NOMO-1 (cell line): ENCODE measurements at regions not wholly inside any gene's neighbourhood (a gene's known extent, or its start where the extent isn't known, plus 50 kb on each side); places are given as distances from the start of the nearest gene placed in this dataset.
"Not testable (repeated sequence)": the region's sequence is repeated elsewhere in the genome, so short reads cannot be mapped to it uniquely, and the experiment has no call there.

Experiments used
- DNase-seq, 2 experiments: peaks; one replicate each; lab custom pipeline; 2025; ENCODE audit not compliant: unreplicated experiment in 2 of 2; lab: John Stamatoyannopoulos, UW

GRCh38 chr6:77326029-77326428 is 137.3 kb downstream of the HTR1B start:
- no peak for DNase-seq

- DNase-seq: no peak
These were observed 138.4 kb downstream of the HTR1B start for GRCh38 chr6:77324866-77325265.

- DNase-seq: no peak
These were observed 140.7 kb downstream of the HTR1B start for GRCh38 chr6:77322604-77323003.

- no peak for DNase-seq
These were observed 145.0 kb downstream of the HTR1B start for GRCh38 chr6:77318256-77318655.

- no peak for DNase-seq
These were observed 149.7 kb downstream of the HTR1B start for GRCh38 chr6:77313595-77313994.

GRCh38 chr6:77299931-77300330 is 163.4 kb downstream of the HTR1B start:
- no peak for DNase-seq

GRCh38 chr6:77298283-77298682 is 165.0 kb downstream of the HTR1B start:
- no peak for DNase-seq

- no peak for DNase-seq
These were observed 170.4 kb downstream of the HTR1B start for GRCh38 chr6:77292564-77293546.

GRCh38 chr6:77290798-77291197 is 172.5 kb downstream of the HTR1B start:
- DNase-seq: no peak

GRCh38 chr6:77286541-77286940 is 176.8 kb downstream of the HTR1B start:
- DNase-seq: no peak

GRCh38 chr6:77273929-77274328 is 189.4 kb downstream of the HTR1B start:
- DNase-seq: no peak

GRCh38 chr6:77264970-77265369 is 198.3 kb downstream of the HTR1B start:
- no peak for DNase-seq

- DNase-seq: no peak
These were observed 200.3 kb downstream of the HTR1B start for GRCh38 chr6:77263003-77263402.

GRCh38 chr6:77251801-77252200 is 211.5 kb downstream of the HTR1B start:
- DNase-seq: not testable (repeated sequence)

GRCh38 chr6:77249560-77249959 is 213.7 kb downstream of the HTR1B start:
- no peak for DNase-seq

- DNase-seq: no peak
These were observed 218.3 kb downstream of the HTR1B start for GRCh38 chr6:77245026-77245425.

GRCh38 chr6:77231438-77232305 is 231.6 kb downstream of the HTR1B start:
- no peak for DNase-seq

GRCh38 chr6:77228279-77228678 is 235.0 kb downstream of the HTR1B start:
- no peak for DNase-seq

GRCh38 chr6:77217896-77218295 is 245.4 kb downstream of the HTR1B start:
- no peak for DNase-seq

- no peak for DNase-seq
These were observed 257.4 kb downstream of the HTR1B start for GRCh38 chr6:77205936-77206335.

GRCh38 chr6:77204555-77204954 is 258.7 kb downstream of the HTR1B start:
- no peak for DNase-seq

GRCh38 chr6:77183447-77183846 is 279.8 kb downstream of the HTR1B start:
- DNase-seq: no peak
